ENCODE measurements at regions not wholly inside any gene's neighbourhood (a gene's known extent, or its start where the extent isn't known, plus 50 kb on each side); places are given as distances from the start of the nearest gene placed in this dataset.

- DNase-seq (ENCODE audit: low read depth): no peak
- TF ChIP-seq CTCF (IDR thresholded peaks at IDR 0.05; ENCODE audit: insufficient read depth, low read depth, low read length, missing control alignments): no peak
- no peak overlapping the region for H3K4me3 ChIP-seq (ENCODE audit: low read depth, low read length)
Measured at GRCh38 chr1:194466706-194467105, 1280.3 kb upstream of the B3GALT2 start.

GRCh38 chr1:194447636-194448035 lies 1261.2 kb upstream of the B3GALT2 start:
- TF ChIP-seq CTCF (IDR thresholded peaks at IDR 0.05; ENCODE audit: insufficient read depth, low read depth, low read length, missing control alignments): no peak
- DNase-seq (ENCODE audit: low read depth): no peak
- no peak overlapping the region for H3K4me3 ChIP-seq (ENCODE audit: low read depth, low read length)

GRCh38 chr1:194445244-194445643 lies 1258.8 kb upstream of the B3GALT2 start:
- H3K4me3 ChIP-seq (ENCODE audit: low read depth, low read length): no peak overlapping the region
- TF ChIP-seq CTCF (IDR thresholded peaks at IDR 0.05; ENCODE audit: insufficient read depth, low read depth, low read length, missing control alignments): no peak
- DNase-seq (ENCODE audit: low read depth): no peak

- no peak for TF ChIP-seq CTCF (IDR thresholded peaks at IDR 0.05; ENCODE audit: insufficient read depth, low read depth, low read length, missing control alignments)
- DNase-seq (ENCODE audit: low read depth): no peak
- no peak overlapping the region for H3K4me3 ChIP-seq (ENCODE audit: low read depth, low read length)
Measured at GRCh38 chr1:194442901-194443575, 1256.6 kb upstream of the B3GALT2 start.

GRCh38 chr1:194437135-194437534 lies 1250.7 kb upstream of the B3GALT2 start:
- DNase-seq (ENCODE audit: low read depth): no peak
- no peak overlapping the region for H3K4me3 ChIP-seq (ENCODE audit: low read depth, low read length)
- no peak for TF ChIP-seq CTCF (IDR thresholded peaks at IDR 0.05; ENCODE audit: insufficient read depth, low read depth, low read length, missing control alignments)

- no peak overlapping the region for H3K4me3 ChIP-seq (ENCODE audit: low read depth, low read length)
- no peak for TF ChIP-seq CTCF (IDR thresholded peaks at IDR 0.05; ENCODE audit: insufficient read depth, low read depth, low read length, missing control alignments)
- DNase-seq (ENCODE audit: low read depth): no peak
Measured at GRCh38 chr1:194431121-194431520, 1244.7 kb upstream of the B3GALT2 start.

GRCh38 chr1:194420706-194421105 lies 1234.3 kb upstream of the B3GALT2 start:
- no peak overlapping the region for H3K4me3 ChIP-seq (ENCODE audit: low read depth, low read length)
- DNase-seq (ENCODE audit: low read depth): no peak
- TF ChIP-seq CTCF (IDR thresholded peaks at IDR 0.05; ENCODE audit: insufficient read depth, low read depth, low read length, missing control alignments): no peak
